Ovary (tissue), 7 donors: ENCODE measurements at regions not wholly inside any gene's neighbourhood (a gene's known extent, or its start where the extent isn't known, plus 50 kb on each side); places are given as distances from the start of the nearest gene placed in this dataset.
"Not testable (repeated sequence)": the region's sequence is repeated elsewhere in the genome, so short reads cannot be mapped to it uniquely, and the experiment has no call there.

Experiments
- DNase-seq, 5 donors: peaks; one replicate each; pipeline ENCODE4 v3.0.0-alpha.2; 2019 to 2020
- H3K27ac ChIP-seq, 2 donors: fragments of 200-600 bp; one replicate each; pipeline versions ENCODE4 v1.5.1 to v1.8.0; 2019 to 2022
- H3K27me3 ChIP-seq: fragments of 200-600 bp; one replicate; pipeline ENCODE4 v1.8.0; 2022
- H3K36me3 ChIP-seq: fragments of 200-600 bp; sonication (generic); one replicate; pipeline ENCODE4 v1.5.1; 2019
- H3K4me1 ChIP-seq: one replicate; pipeline ENCODE4 v1.8.1; 2013; ENCODE audit warnings: mild to moderate bottlenecking, moderate library complexity; ENCODE audit not compliant: insufficient read depth
- H3K4me3 ChIP-seq: fragments of 200-600 bp; sonication (generic); one replicate; pipeline ENCODE4 v1.5.1; 2017
- H3K9me3 ChIP-seq, 2 donors: fragments of 200-600 bp in 1 of 2; sonication (generic) in 1 of 2; one replicate each; pipeline versions ENCODE4 v1.5.1 to v1.8.1; 2013 to 2019; ENCODE audit warnings: mild to moderate bottlenecking in 1 of 2, moderate library complexity in 1 of 2
- WGBS, 3 donors: extraction: QIAGEN DNeasy Blood & Tissue Kit in 1 of 3; methylation state at CpG; one replicate each; pipeline versions ENCODE4 v1.1.5 to v1.1.7; 2013 to 2017; 5-methylcytosine and 5-hydroxymethylcytosine counted together
- intact Hi-C, 4 donors: fragments of 100-400 bp; cut with DNase I; formaldehyde crosslinking; loops; one replicate each; pipeline versions ENCODE4 v1.11.0 to v1.15.1; 2022 to 2023
- donor health status: DM: no; HTN: no; CAD: no; lungs with moderate emphysema.
- donor health status: DM: no; HTN: no; CAD: no.
- donor health status: Bipolar disorder and iron deficiency.
- donor health status: DM: no; HTN: no; CAD: no.
- donor health status: DM: yes; HTN: yes; CAD: no.

GRCh38 chr4:49138818-49139217 is 152.7 kb downstream of the CWH43 start:
- H3K4me1 ChIP-seq, H3K9me3 ChIP-seq, H3K36me3 ChIP-seq, H3K4me3 ChIP-seq, H3K27ac ChIP-seq, DNase-seq, H3K27me3 ChIP-seq, intact Hi-C loops: not testable (repeated sequence)
- 60 to 87% (median 70%) methylated on average over 1 to 6 of the region's 10 CpGs for WGBS, 3 donors

DNA sequence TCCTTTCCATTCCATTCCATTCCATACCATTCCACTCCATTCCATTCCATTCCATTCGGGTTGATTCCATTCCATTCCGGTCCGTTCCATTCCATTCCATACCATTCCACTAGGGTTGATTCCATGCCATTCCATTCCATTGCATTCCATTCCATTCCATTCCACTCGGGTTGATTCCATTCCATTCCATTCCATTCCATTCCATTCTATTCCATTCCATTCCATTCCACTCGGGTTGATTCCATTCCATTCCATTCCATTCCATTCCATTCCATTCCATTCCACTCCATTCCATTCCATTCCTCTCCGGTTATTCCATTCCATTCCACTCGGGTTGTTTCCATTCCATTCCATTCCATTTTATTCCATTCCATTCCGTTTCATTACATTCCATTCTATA is 153.4 kb downstream of the CWH43 start:
- H3K27ac ChIP-seq, H3K36me3 ChIP-seq, DNase-seq, H3K4me1 ChIP-seq, H3K9me3 ChIP-seq, H3K4me3 ChIP-seq, H3K27me3 ChIP-seq, intact Hi-C loops: not testable (repeated sequence)
- 71 to 74% (median 73%) methylated on average over 7 to 8 of the region's 8 CpGs for WGBS, 3 donors

DNA sequence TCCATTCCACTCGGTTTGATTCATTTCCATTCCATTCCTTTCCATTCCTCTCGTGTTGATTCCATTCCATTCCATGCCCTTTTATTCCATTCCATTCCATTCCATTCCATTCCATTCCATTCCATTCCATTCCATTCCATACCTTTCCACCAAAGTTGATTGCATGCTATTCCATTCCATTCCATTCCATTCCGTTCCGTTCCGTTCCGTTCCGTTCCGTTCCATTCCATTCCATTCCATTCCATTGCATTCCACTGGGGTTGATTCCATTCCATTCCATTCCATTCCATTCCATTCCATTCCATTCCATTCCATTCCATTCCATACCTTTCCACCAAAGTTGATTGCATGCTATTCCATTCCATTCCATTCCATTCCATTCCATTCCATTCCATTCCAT is 154.3 kb downstream of the CWH43 start:
- H3K4me3 ChIP-seq, H3K36me3 ChIP-seq, H3K4me1 ChIP-seq, H3K27me3 ChIP-seq, H3K9me3 ChIP-seq, intact Hi-C loops, H3K27ac ChIP-seq: not testable (repeated sequence)
- 11 to 57% (median 50%) methylated on average over 7 to 8 of the region's 8 CpGs for WGBS, 3 donors
- DNase-seq, result peak in 4 of 5 donors; percentile 30 to 51 (median 45)

GRCh38 chr4:49141955-49142354 is 155.9 kb downstream of the CWH43 start:
- not testable (repeated sequence) for H3K4me1 ChIP-seq
- 37 to 80% (median 65%) methylated on average over 4 to 6 of the region's 8 CpGs for WGBS, 3 donors

DNA sequence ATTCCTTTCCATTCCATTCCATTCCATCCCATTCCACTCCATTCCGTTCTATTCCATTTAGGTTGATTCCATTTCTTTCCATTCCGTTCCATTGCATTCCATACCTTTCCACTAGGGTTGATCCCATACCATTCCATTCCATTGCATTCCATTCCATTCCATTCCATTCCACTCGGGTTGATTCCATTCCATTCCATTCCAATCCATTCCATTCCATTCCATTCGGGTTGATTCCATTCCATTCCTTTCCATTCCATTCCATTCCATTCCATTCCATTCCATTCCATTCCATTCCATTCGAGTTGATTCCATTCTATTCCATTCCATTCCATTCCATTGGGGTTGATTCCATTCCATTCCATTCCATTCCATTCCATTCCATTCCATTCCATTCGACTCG is 161.1 kb downstream of the CWH43 start:
- WGBS, 3 donors, result 61 to 67% (median 67%) methylated on average over 7 of the region's 7 CpGs
- H3K4me1 ChIP-seq, intact Hi-C loops, H3K4me3 ChIP-seq, DNase-seq, H3K27me3 ChIP-seq, H3K9me3 ChIP-seq, H3K36me3 ChIP-seq, H3K27ac ChIP-seq: not testable (repeated sequence)

More at GRCh38 chr4:49141955-49142354, 155.9 kb downstream of the CWH43 start:
- H3K4me3 ChIP-seq, intact Hi-C loops, H3K9me3 ChIP-seq, DNase-seq, H3K27ac ChIP-seq, H3K27me3 ChIP-seq, H3K36me3 ChIP-seq: not testable (repeated sequence)

DNA sequence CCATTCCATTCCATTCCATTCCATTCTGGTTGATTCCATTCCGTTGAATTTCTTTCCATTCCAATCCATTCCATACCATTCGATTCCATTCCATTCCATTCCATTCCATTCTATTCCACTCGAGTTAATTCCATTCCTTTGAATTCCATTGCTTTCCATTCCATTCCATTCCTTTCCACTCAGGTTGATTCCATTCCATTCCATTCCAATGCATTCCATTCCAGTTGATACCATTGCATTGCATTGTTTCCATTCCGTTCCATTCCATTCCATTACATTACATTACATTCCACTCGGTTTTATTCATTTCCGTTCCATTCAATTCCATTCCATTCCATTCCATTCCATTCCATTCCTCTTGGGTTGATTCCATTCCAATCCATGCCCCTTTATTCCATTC is 161.5 kb downstream of the CWH43 start:
- 43 to 58% (median 57%) methylated on average over 6 of the region's 6 CpGs for WGBS, 3 donors
- H3K4me3 ChIP-seq, H3K27me3 ChIP-seq, H3K9me3 ChIP-seq, DNase-seq, H3K27ac ChIP-seq, H3K4me1 ChIP-seq, intact Hi-C loops, H3K36me3 ChIP-seq: not testable (repeated sequence)

GRCh38 chr4:49149006-49149975 is 163.2 kb downstream of the CWH43 start:
- H3K27me3 ChIP-seq, H3K27ac ChIP-seq, H3K4me1 ChIP-seq, intact Hi-C loops, DNase-seq, H3K9me3 ChIP-seq, H3K36me3 ChIP-seq, H3K4me3 ChIP-seq: not testable (repeated sequence)
- WGBS, 3 donors, result 55 to 66% (median 56%) methylated on average over 21 of the region's 21 CpGs

- H3K9me3 ChIP-seq, H3K4me1 ChIP-seq, H3K36me3 ChIP-seq, intact Hi-C loops, DNase-seq, H3K27me3 ChIP-seq, H3K4me3 ChIP-seq, H3K27ac ChIP-seq: not testable (repeated sequence)
- WGBS, 3 donors, result 44 to 50% (median 47%) methylated on average over 10 of the region's 10 CpGs
Observed at GRCh38 chr4:49150351-49151083, 164.4 kb downstream of the CWH43 start.

- H3K4me3 ChIP-seq, intact Hi-C loops, H3K9me3 ChIP-seq, H3K27me3 ChIP-seq, H3K36me3 ChIP-seq, H3K27ac ChIP-seq, DNase-seq, H3K4me1 ChIP-seq: not testable (repeated sequence)
- WGBS, 3 donors, result 62 to 79% (median 66%) methylated on average over 11 of the region's 11 CpGs
Observed at GRCh38 chr4:49153011-49153410, 166.9 kb downstream of the CWH43 start.

DNA sequence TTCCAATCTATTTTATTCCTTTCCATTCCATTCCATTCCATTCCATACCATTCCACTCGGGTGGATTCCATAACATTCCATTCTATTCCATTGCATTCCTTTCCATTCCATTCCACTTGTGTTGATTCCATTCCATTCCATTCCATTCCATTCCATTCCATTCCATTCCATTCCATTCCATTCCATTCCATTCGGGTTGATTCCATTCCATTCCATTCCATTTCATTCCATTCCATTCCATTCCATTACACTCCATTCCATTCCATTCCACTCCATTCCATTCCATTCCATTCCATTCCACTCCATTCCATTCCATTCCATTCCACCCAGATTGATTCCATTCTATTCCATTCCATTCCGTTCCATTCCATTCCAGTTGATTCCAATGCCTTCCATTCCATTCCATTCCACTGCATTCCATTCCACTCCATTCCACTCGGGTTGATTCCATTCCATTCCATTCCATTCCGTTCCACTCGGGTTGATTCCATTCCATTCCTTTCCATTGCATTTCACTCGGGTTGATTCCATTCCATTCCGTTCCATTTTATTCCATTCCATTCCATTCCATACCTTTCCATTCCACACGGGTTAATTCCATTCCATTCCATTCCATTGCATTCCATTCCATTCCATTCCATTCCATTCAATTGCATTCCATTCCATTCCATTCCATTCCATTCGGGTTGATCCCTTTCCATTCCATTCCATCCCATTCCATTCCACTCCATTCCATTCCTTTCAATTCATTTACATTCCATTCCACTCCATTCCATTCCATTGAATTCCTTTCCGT is 168.4 kb downstream of the CWH43 start:
- H3K9me3 ChIP-seq, H3K27me3 ChIP-seq, DNase-seq, H3K4me1 ChIP-seq, H3K4me3 ChIP-seq, H3K36me3 ChIP-seq, H3K27ac ChIP-seq, intact Hi-C loops: not testable (repeated sequence)
- WGBS, 3 donors, result 55 to 65% (median 61%) methylated on average over 11 of the region's 11 CpGs

DNA sequence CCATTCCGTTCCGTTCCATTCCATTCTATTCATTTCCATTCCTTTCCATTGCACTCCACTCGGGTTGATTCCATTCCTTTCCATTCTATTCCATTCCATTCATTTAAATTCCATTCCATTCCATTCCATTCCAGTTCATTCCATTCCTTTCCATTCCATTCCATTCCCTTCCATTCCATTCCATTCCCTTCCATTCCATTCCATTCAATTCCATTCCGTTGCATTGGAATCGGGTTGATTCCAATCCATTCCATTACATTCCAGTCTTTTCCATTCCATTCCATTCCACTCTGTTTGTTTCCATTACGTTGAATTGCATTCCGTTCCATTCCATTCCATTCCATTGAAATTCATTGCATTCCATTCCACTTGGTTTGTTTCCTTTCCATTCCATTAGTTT is 169.2 kb downstream of the CWH43 start:
- not testable (repeated sequence) for H3K36me3 ChIP-seq, H3K9me3 ChIP-seq

More for the DNA sequence above, 169.2 kb downstream of the CWH43 start:
- DNase-seq, H3K4me3 ChIP-seq, H3K27me3 ChIP-seq, intact Hi-C loops, H3K4me1 ChIP-seq, H3K27ac ChIP-seq: not testable (repeated sequence)
- 71 to 74% (median 71%) methylated on average over 7 of the region's 7 CpGs for WGBS, 3 donors
